ENCODE measurements at regions not wholly inside any gene's neighbourhood (a gene's known extent, or its start where the extent isn't known, plus 50 kb on each side); places are given as distances from the start of the nearest gene placed in this dataset.

DNA sequence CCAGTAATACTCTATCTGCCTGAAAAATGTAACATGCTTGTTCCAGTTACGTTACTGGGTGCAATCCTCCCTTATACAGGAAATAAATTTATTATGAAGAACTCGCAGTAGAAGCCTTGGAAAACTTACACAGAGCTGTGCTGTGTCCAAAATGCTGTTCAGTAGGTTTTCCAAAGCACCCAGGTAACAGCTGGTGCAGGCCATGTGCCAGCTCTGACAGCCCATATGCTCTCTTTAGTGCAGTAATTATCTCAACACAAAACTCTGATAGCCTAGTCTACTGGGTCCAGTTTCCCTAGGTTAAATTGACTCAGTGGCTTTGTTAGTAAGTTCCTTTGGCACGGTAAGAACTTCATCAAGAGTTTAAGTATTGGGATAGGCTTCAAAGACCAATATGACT is 120.7 kb upstream of the OBI1 start:
- DNase-seq (ENCODE audit: low read depth) = no peak

DNA sequence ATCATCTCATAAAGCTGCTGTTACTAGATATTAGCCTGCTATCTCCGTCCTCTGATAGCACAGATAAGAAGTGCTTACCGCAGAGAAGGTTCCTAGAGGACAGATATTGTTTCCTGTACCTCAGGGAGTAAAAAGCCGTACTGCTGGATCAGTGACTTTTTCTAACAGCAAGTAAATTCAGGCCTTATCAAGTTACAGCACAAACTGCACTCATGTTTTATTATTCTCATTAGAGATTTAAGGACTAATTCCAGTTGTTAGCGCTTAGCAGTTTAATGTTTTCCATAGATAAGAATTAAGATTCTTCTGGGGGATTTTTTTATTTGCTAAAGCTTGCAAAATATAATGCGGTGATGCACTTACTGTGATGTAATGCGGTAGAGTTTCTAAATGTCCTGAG is 119.0 kb upstream of the OBI1 start:
- no peak for DNase-seq (ENCODE audit: low read depth)

DNA sequence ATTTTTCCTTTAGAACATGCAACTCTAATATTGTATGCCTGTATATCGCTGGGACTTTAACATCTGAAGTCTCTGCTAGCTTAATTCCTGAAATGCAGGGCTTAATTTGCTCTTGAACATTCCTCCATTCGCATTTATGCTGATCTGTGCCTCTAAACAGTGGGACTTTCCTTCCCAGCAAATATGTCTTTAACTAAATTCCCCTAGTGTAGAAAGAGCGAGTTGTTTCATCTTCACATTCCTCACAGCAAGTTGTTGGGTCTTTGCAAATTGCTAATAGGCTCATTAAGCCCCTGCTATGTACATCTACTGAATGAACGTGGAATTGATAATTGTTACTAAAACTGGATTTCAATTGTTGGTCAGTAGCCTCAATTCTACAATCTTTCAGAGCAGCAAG is 118.4 kb upstream of the OBI1 start:
- DNase-seq (ENCODE audit: low read depth) = no peak

DNA sequence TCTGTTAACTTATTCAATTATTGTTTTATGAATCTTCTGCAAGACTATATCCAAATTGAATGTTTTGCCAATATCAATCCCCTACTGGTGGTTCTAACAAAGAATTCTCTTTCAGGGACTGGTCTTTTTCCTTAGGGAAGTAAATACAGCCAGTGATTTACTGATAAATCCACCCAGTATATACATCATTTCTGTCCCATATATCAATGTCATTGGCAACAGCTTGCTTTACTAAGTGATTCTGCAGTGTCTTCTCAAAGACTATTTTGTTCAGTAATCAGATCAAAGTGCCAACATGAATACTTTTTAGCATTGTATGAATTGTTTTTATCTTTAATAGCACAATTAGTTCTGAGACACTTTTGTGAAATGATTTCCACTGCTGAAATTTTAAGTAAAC is 114.0 kb upstream of the OBI1 start:
- no peak for DNase-seq (ENCODE audit: low read depth)

DNA sequence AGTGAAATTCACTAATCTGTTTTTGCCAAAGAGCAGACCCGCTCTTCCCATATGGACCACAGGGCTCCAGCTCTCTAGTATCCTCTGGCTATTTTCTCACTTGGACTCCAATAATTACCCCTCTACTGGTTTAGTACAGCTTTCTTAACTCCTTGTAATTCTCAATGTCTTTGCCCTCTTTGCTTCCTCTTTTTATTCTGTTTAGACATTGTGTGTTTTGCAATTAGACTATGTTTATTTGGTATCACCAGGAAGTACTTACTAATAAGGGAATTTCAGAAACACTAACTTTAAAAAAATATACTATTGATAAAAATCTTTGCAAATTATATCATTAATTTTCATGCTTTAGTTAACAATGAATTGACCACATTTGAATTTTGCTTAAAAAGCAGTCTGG is 111.6 kb upstream of the OBI1 start:
- DNase-seq (ENCODE audit: low read depth) = no peak

DNA sequence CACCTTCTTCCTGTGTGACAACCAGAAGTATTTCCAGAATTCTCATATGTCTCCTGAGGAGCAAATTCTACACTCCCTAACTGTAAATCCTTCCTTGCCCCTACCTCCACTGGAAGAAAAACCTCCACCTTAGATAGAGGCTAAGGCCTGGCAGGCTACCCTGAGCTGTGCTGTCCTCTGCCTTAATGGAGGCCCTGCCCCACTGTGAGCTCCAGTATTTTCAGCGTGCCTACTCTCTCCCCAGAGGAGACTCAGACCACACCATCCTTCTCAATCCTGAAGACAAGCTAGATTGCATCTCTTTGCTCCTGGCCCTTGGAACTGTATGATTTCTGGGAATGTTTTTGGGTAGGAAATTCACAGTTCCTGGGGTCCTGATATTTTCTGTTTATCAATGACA is 110.0 kb upstream of the OBI1 start:
- DNase-seq (ENCODE audit: low read depth) = no peak

DNA sequence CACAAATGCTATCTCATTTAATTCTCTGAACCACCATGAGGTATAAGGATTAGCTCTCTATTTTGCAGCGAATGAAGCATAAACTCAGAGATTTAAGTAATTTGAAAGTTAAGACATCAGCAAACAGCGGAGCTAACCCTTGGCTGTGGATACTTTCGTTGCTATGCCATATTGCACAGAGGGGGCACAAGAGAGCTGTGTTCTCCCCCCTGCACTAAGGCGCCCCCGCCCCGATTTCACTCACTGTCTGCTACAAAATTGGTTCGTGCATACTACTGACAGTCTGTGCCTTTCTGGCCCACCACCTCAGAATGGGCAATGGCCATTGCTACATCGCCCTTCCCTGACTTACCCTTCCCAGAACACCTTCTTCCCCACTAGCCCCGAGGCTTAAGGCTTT is 105.7 kb upstream of the OBI1 start:
- no peak for DNase-seq (ENCODE audit: low read depth)

DNA sequence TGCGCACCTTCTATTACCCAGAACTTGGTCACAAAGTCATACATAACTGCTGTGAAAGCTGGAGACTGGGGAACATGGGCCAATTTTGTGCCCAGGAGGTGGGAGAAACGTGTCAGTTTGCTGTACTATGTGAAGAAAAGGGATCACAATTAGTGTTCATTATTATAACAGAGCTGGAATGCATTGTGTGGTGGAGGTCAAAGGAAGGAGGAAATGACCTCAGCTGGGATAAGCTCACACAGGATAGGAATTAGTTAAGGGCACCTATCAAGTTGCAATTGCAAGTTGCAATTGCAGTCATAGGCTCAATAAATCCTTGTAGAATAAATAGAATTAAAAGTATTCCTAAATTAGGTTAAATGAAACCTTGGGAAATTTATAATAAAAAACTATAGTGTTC is 103.9 kb upstream of the OBI1 start:
- DNase-seq (ENCODE audit: low read depth) = no peak

DNA sequence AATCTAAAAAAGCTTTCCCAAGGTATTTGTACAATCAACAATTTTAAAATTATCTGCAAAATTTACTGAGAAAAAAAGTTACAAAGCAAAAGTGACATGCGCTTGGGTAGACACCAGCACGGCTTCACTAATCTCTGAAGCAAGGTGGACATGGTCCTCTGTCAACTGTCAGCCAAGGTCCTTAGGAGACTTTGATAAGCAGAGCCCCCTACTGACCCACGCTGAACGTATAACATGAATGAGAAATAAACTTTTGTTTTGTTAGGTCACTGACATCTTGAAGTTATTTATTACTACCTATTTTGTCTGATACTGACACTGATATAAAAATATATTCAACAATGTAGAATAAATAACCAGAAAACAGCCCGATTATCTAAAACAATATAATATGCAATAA is 100.7 kb upstream of the OBI1 start:
- DNase-seq (ENCODE audit: low read depth) = no peak

DNA sequence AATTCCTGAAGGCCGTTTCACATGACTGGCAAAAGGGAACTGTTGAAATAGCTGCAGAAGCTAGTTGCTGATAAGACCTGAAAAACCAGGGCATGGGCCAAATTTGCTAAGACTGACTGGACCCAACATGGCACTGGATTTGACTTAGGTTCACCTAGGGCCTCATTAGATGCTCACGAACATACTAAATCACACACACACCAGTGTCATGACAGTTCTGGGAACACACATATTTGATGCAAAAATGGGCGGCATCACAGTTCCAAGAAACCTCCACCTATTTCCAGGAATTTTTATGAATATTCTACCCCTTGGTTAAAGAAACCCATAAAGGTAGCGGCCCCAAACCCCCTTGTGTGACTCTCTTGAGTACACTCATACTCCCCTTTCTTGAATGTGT is 99.6 kb upstream of the OBI1 start:
- no peak for DNase-seq (ENCODE audit: low read depth)

DNA sequence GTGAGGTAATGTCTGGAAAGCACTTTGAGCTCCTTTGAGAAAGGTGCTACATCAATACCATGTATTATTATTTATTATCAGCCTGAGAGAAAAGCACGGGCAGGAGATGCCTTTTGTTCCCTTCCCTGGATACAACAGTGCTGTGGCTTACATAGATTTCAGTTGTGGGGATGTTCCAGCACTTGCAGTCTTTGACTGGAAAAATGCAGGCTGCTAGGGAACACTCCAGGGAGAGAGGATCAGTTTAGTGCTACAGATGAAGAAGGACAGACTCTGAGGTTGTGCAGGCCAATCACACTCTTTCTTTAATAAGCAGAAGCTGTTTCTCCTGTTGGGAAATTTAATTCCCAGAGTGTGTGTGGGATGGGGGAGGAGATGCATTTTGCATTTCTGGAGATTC is 94.5 kb upstream of the OBI1 start:
- DNase-seq (ENCODE audit: low read depth) = no peak

DNA sequence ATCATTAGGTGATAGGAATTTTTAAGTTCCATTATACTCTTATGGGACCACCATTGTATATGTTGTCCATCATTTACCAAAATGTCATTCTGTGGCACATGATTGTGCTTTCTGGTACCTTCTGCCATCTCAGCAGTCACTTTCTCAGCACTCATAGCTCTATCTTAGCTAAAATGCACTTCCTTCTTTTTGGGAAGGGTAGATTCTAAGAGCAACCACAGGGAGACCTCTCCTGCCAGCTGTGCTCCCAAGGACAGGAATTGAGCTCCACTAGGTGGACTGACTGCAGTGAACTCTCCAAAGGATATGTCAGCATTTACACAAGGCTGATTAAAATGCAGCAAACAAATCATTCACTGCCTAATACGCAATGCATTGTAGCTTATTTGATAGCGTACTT is 91.8 kb upstream of the OBI1 start:
- no peak for DNase-seq (ENCODE audit: low read depth)

DNA sequence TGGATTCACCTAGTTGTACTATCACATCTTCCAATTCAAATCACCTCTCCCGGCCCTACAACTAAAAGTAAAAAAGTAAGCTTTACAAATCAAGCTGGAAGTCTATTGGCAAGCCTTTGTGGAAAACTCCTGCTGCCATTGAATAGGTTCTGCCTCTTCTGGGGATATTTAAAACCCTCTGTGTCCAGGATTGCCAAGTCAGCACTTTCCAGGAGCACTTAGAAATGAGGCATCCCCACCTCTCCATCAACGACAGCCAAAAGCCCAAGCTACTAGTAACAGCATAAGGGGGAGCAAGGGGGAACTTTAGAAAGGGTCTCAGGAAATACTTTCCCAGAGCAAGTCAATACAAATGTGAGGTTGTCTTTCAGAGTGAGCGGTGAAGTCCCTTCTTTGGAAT is 85.0 kb upstream of the OBI1 start:
- DNase-seq (ENCODE audit: low read depth) = no peak

DNA sequence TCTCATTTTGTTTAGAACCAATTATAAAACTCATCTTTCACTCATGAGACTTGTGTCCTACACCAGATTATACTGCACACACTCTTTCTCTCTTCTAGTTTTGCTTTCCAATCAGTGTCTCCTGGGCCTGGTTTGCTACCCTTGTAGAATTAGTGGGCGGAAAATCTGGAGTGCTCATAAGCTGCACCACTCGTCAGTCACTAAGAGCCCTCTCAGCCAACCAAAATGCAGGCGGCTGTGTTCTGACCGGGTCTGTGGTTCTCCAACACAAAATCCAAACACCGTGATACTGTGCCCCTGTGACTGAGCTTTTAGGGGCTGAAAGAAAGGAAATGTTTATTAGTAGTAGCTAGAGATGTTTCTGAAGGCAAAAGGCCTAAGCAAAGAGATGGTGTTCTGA is 83.7 kb upstream of the OBI1 start:
- DNase-seq (ENCODE audit: low read depth) = no peak

DNA sequence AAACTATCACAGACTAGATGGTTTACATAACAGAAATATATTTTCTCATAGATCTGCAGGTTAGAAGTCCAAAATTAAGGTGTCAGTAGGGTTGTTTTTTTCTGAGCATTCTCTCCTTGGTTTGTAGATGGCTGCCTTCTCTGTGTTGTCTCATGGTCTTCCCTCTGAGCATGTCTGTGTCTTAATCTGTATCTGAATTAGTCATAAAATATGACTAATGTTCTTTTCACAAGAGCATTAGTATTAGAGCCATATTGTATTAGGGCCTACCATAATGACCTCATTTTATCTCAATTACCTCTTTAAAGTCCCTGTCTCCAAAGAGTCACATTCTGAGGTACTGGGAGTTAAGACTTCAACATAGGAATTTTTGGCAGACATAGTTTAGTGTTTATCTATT is 77.2 kb upstream of the OBI1 start:
- no peak for DNase-seq (ENCODE audit: low read depth)

DNA sequence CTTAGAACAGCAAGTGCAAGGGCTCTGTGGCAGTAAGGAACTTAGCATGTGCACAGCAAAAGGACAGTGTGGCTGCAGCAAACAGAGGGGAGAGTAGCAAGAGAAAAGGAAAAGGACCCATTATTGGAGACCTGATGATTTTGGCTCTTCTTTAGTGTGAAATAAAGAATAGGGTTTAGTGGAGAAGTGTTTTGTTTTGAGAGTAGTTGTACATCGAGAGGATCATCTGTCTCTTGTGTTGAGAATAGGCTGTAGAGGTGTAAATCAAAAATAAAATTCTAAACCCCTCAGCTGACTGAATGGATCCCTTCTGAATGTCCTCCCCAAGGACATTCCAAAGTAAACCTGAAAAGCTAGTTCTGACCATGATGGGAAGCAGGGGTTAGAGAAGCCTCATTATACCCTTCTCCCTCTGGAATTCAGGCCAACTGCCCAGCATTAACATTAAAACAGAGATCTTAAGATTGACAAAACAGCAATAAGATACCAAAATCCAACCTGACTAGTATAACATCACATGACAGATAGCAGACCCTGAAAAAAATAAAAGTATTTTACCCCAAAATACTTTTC is 73.6 kb upstream of the OBI1 start:
- no peak for DNase-seq (ENCODE audit: low read depth)

DNA sequence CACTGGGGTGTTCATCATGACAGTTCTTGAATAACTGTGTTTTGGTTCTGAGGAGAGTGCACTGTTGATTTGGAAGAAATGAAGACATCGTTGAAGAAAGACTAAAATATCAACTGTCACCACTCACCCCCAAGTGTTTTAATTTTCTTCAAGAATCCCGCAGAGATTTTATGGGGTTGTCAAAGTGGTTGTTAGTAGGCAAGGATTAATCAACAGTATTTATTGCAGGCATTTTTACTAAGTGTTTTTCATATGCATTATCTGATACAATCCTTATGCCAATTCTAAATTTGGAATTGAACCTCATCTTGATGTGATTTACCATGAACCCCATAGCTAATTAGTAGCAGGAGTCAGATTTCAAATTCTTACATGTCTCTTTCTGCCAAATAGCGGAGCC is 63.7 kb upstream of the OBI1 start:
- DNase-seq (ENCODE audit: low read depth) = no peak

DNA sequence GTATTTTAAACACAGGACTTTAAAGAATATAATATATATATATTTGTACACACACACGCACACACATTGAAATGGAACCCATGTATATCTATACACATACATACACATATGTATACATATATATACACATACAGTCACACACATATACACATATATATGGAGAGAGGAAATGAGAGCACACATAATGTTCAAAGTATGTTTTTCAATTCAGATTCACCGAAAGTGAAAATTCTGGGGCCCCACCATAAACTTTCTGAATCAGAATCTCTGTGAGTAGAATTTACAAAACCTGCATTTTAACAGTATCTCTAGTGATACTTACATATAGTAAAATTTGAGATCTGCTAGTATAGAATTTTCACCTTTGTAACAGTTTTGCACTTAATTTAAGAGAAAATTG is 60.4 kb upstream of the OBI1 start:
- DNase-seq (ENCODE audit: low read depth) = no peak

DNA sequence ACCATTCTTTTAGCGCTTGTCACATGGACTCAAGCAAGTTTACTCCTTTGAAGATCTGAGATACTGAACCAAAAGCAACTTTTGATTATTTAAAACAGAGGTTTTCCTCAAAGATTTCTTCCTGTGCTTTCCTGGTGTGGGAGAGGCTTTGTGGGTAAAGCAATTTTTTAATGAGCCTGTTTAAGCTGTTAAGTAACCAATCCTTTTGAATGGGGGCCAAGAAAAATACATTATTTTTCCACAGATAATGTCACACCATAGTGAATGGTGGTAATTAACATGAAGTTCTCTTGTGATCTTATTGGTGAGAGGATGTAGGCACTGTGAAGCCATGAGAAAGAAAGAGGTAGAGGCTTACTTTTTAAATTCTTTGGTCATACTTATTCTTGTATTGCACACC is 55.8 kb upstream of the OBI1 start:
- no peak for DNase-seq (ENCODE audit: low read depth)

DNA sequence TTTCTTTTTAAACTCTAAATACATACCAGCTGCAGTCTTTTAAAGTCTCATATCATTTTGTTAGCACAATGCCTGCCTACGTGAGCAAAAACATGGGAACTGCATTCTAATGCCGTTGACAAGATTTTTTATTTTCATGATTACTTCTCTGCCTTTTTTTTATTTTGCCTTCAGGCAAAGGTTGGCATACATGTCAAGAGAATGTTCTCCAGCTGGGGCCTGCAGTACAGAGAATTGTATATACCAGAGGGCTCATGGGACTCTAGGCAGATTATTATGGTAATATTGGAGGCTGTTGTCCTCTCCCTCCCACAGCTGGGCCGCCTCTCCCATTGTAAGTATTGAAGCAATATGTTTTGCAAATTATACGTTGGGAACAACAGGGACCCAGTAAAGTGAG is 53.9 kb upstream of the OBI1 start:
- DNase-seq (ENCODE audit: low read depth) = no peak

DNA sequence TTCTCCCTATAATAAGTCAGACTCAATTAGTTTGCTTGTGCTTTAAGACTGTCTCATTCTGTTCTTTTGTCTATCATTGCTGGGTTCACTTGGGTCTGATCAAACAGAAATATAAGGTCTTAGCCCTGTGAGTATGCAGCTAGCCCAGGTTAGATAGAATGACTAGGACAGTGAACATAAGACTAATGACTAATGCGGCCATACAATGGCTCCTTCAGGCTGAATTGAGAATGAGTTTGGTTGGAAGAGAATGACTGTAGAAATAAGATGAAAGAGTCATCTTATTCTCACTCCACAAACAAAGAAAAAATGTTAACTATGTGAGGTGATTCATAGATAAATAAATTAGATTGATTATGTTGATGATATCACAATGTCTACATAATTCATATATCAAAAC is 50.1 kb upstream of the OBI1 start:
- no peak for DNase-seq (ENCODE audit: low read depth)
